SK-N-SH treated with all-trans-retinoic acid at 6 μM for 48 hours (cell line): ENCODE measurements at regions not wholly inside any gene's neighbourhood (a gene's known extent, or its start where the extent isn't known, plus 50 kb on each side); places are given as distances from the start of the nearest gene placed in this dataset.

ENCODE experiments used
- ATAC-seq: fragments of 200-7000 bp; cut with Tn5 transposase; 3 replicates; pipeline ENCODE4 v1.9.1; 2020; ENCODE audit warnings: mild to moderate bottlenecking, moderate library complexity
- BACH2 ChIP-seq: fragments of 250-450 bp; sonication (Bioruptor Pico); IDR thresholded peaks from 2 replicates; pipeline ENCODE4 v1.9.0; 2021; ENCODE audit warnings: mild to moderate bottlenecking, borderline replicate concordance
- CREB5 ChIP-seq: fragments of 250-450 bp; sonication (Bioruptor Pico); IDR thresholded peaks from 2 replicates; pipeline ENCODE4 v1.5.1; 2020; ENCODE audit warnings: low read depth, mild to moderate bottlenecking, moderate library complexity
- CSRNP3 ChIP-seq: fragments of 250-450 bp; sonication (Bioruptor Pico); IDR thresholded peaks from 2 replicates; pipeline ENCODE4 v1.5.1; 2021; ENCODE audit warnings: mild to moderate bottlenecking, moderate library complexity
- ESRRG ChIP-seq: fragments of 250-450 bp; sonication (Bioruptor Pico); IDR thresholded peaks from 2 replicates; pipeline ENCODE4 v1.6.1; 2021; ENCODE audit warnings: mild to moderate bottlenecking
- GLIS3 ChIP-seq: fragments of 250-450 bp; sonication (Bioruptor Pico); IDR thresholded peaks from 2 replicates; pipeline ENCODE4 v1.5.0; 2020; ENCODE audit warnings: mild to moderate bottlenecking, moderate library complexity
- ISL1 ChIP-seq: fragments of 250-450 bp; sonication (Bioruptor Pico); IDR thresholded peaks from 2 replicates; pipeline ENCODE4 v2.1.2; 2022; ENCODE audit warnings: mild to moderate bottlenecking, moderate library complexity
- OSR1 ChIP-seq: fragments of 250-450 bp; sonication (Bioruptor Pico); IDR thresholded peaks from 2 replicates; pipeline ENCODE4 v1.8.0; 2022; ENCODE audit warnings: moderate library complexity, mild to moderate bottlenecking, inconsistent platforms
- PATZ1 ChIP-seq: fragments of 250-450 bp; sonication (Bioruptor Pico); IDR thresholded peaks from 2 replicates; pipeline ENCODE4 v1.8.0; 2020; ENCODE audit warnings: mild to moderate bottlenecking, moderate library complexity, borderline replicate concordance
- POU6F1 ChIP-seq: fragments of 250-450 bp; sonication (Bioruptor Pico); IDR thresholded peaks from 2 replicates; pipeline ENCODE4 v1.8.0; 2021; ENCODE audit warnings: low read depth, mild to moderate bottlenecking, moderate library complexity, borderline replicate concordance
- RARB ChIP-seq: fragments of 250-450 bp; sonication (Bioruptor Pico); IDR thresholded peaks from 2 replicates; pipeline ENCODE4 v1.8.0; 2021; ENCODE audit warnings: mild to moderate bottlenecking, moderate library complexity
- SNAI2 ChIP-seq: fragments of 250-450 bp; sonication (Bioruptor Pico); IDR thresholded peaks from 2 replicates; pipeline ENCODE4 v1.5.0; 2020; ENCODE audit warnings: mild to moderate bottlenecking, moderate library complexity
- TCF4 ChIP-seq: fragments of 250-450 bp; sonication (Bioruptor Pico); IDR thresholded peaks from 2 replicates; pipeline ENCODE4 v1.8.0; 2021; ENCODE audit warnings: mild to moderate bottlenecking, moderate library complexity, borderline replicate concordance
- TOX ChIP-seq: fragments of 250-450 bp; sonication (Bioruptor Pico); IDR thresholded peaks from 2 replicates; pipeline ENCODE4 v1.8.0; 2021; ENCODE audit warnings: mild to moderate bottlenecking, moderate library complexity, borderline replicate concordance
- TSHZ2 ChIP-seq: fragments of 250-450 bp; sonication (Bioruptor Pico); IDR thresholded peaks from 2 replicates; pipeline ENCODE4 v1.5.0; 2020; ENCODE audit warnings: mild to moderate bottlenecking, moderate library complexity
- ZC3H10 ChIP-seq: fragments of 250-450 bp; sonication (Bioruptor Pico); IDR thresholded peaks from 2 replicates; pipeline ENCODE4 v1.5.1; 2021; ENCODE audit warnings: mild to moderate bottlenecking, moderate library complexity
- ZFP3 ChIP-seq: fragments of 250-450 bp; sonication (Bioruptor Pico); IDR thresholded peaks from 2 replicates; pipeline ENCODE4 v1.5.0; 2020; ENCODE audit warnings: mild to moderate bottlenecking, moderate library complexity
- ZFP30 ChIP-seq: fragments of 450-650 bp; formaldehyde crosslinking; IDR thresholded peaks from 2 replicates; pipeline ENCODE4 v1.5.0; 2022; ENCODE audit warnings: mild to moderate bottlenecking, moderate library complexity
- ZNF565 ChIP-seq: fragments of 450-650 bp; formaldehyde crosslinking; conservative IDR thresholded peaks from 2 replicates; pipeline ENCODE4 v1.5.0; 2020; ENCODE audit warnings: low read depth, mild to moderate bottlenecking, moderate library complexity
- ZNF70 ChIP-seq: fragments of 450-650 bp; formaldehyde crosslinking; IDR thresholded peaks from 2 replicates; pipeline ENCODE4 v1.5.0; 2020; ENCODE audit warnings: mild to moderate bottlenecking, moderate library complexity
- ZNF8 ChIP-seq: fragments of 450-650 bp; formaldehyde crosslinking; IDR thresholded peaks from 2 replicates; pipeline ENCODE4 v1.5.0; 2020; ENCODE audit warnings: mild to moderate bottlenecking, moderate library complexity

GRCh38 chr7:54680377-54681005 lies 78.5 kb downstream of the SEC61G start:
- no peak for ATAC-seq
- TF ChIP-seq POU6F1 (CRISPR knock-in tag) (no peak), ZNF70 (CRISPR knock-in tag) (no peak), ISL1 (CRISPR knock-in tag) (no peak), ZNF565 (CRISPR knock-in tag) (no peak)

GRCh38 chr7:54679490-54679817 lies 79.6 kb downstream of the SEC61G start:
- ATAC-seq: no peak
- TF ChIP-seq ZNF8 (CRISPR knock-in tag) (no peak), RARB (no peak), SNAI2 (CRISPR knock-in tag) (no peak), CREB5 (no peak), TCF4 (CRISPR knock-in tag) (no peak), PATZ1 (CRISPR knock-in tag) (no peak), ZFP3 (CRISPR knock-in tag) (no peak), OSR1 (CRISPR knock-in tag) (no peak)

- TF ChIP-seq ZNF70 (CRISPR knock-in tag): no peak
- no peak for TF ChIP-seq TSHZ2 (CRISPR knock-in tag)
- TF ChIP-seq SNAI2 (CRISPR knock-in tag): no peak
- TF ChIP-seq PATZ1 (CRISPR knock-in tag): no peak
- no peak for TF ChIP-seq POU6F1 (CRISPR knock-in tag)
- no peak for TF ChIP-seq ZNF565 (CRISPR knock-in tag)
- TF ChIP-seq ISL1 (CRISPR knock-in tag): no peak
- TF ChIP-seq OSR1 (CRISPR knock-in tag): no peak
- TF ChIP-seq TOX (CRISPR knock-in tag): no peak
- no peak for TF ChIP-seq TCF4 (CRISPR knock-in tag)
- no peak for TF ChIP-seq RARB
- no peak for TF ChIP-seq ZC3H10 (CRISPR knock-in tag)
- no peak for TF ChIP-seq ESRRG (CRISPR knock-in tag)
- TF ChIP-seq BACH2 (CRISPR knock-in tag): no peak
- no peak for TF ChIP-seq GLIS3 (CRISPR knock-in tag)
- no peak for TF ChIP-seq CSRNP3 (CRISPR knock-in tag)
- no peak for TF ChIP-seq ZFP3 (CRISPR knock-in tag)
- TF ChIP-seq ZNF8 (CRISPR knock-in tag): no peak
- TF ChIP-seq ZFP30 (CRISPR knock-in tag): no peak
- no peak for TF ChIP-seq CREB5
- no peak for ATAC-seq
Observed at GRCh38 chr7:54678763-54679489, 80.1 kb downstream of the SEC61G start.
